ENCODE measurements at regions not wholly inside any gene's neighbourhood (a gene's known extent, or its start where the extent isn't known, plus 50 kb on each side); places are given as distances from the start of the nearest gene placed in this dataset.

- no peak overlapping the region for H2AFZ ChIP-seq
- no peak overlapping the region for H3K4me2 ChIP-seq
- no peaks in the 10 kb centered on the region for H4K20me1 ChIP-seq (ENCODE audit: insufficient read depth, poor library complexity, severe bottlenecking)
- H3K27me3 ChIP-seq, result no peaks in the 10 kb centered on the region
- H3K9me3 ChIP-seq (ENCODE audit: low read depth), result no peaks in the 10 kb centered on the region
- no peak overlapping the region for H3K4me3 ChIP-seq
- no peak for TF ChIP-seq EZH2 (IDR thresholded peaks at IDR 0.05; ENCODE audit: borderline replicate concordance)
- TF ChIP-seq EZH2phosphoT487 (IDR thresholded peaks at IDR 0.05; ENCODE audit: low read depth, severe bottlenecking, unreplicated experiment), result no peak
- no peak for TF ChIP-seq CTCF (IDR thresholded peaks at IDR 0.05; ENCODE audit: poor library complexity)
- no peaks in the 10 kb centered on the region for H3K36me3 ChIP-seq (replicated peaks; ENCODE audit: insufficient read depth, low read depth)
- H3K27ac ChIP-seq, result no peak overlapping the region
- 94% methylated on average over 1 of the region's 1 CpG for WGBS (ENCODE audit: low lambda C conversion rate, missing lambda C conversion rate)
- H3K9me2 ChIP-seq (replicated peaks; ENCODE audit: insufficient read depth), result no peaks in the 10 kb centered on the region
- no peak for DNase-seq (ENCODE audit: low spot score)
- no peaks in the 10 kb centered on the region for H3K4me1 ChIP-seq (ENCODE audit: insufficient read depth)
- no peaks in the 10 kb centered on the region for H3K79me2 ChIP-seq
Observed at GRCh38 chr1:195970209-195970608, 638.0 kb downstream of the KCNT2 start.

- Histone ChIP-seq H3K27me3 (no peaks in the 10 kb centered on the region), H3K27ac (no peak overlapping the region), H3K9me3 (ENCODE audit: low read depth) (no peaks in the 10 kb centered on the region), H3K4me1 (ENCODE audit: insufficient read depth) (no peaks in the 10 kb centered on the region), H3K9me2 (replicated peaks; ENCODE audit: insufficient read depth) (no peaks in the 10 kb centered on the region), H2AFZ (no peak overlapping the region), H3K4me2 (no peak overlapping the region), H3K79me2 (no peaks in the 10 kb centered on the region), H3K4me3 (no peak overlapping the region), H4K20me1 (ENCODE audit: insufficient read depth, poor library complexity, severe bottlenecking) (no peaks in the 10 kb centered on the region), H3K36me3 (replicated peaks; ENCODE audit: insufficient read depth, low read depth) (no peaks in the 10 kb centered on the region)
- TF ChIP-seq EZH2 (IDR thresholded peaks at IDR 0.05; ENCODE audit: borderline replicate concordance), result no peak
- TF ChIP-seq EZH2phosphoT487 (IDR thresholded peaks at IDR 0.05; ENCODE audit: low read depth, severe bottlenecking, unreplicated experiment), result no peak
- TF ChIP-seq CTCF (IDR thresholded peaks at IDR 0.05; ENCODE audit: poor library complexity), result no peak
- no peak for DNase-seq (ENCODE audit: low spot score)
- 91% methylated on average over 6 of the region's 6 CpGs for WGBS (ENCODE audit: low lambda C conversion rate, missing lambda C conversion rate)
Observed at GRCh38 chr1:195965475-195965874, 642.8 kb downstream of the KCNT2 start.

- Histone ChIP-seq H3K79me2 (no peaks in the 10 kb centered on the region), H4K20me1 (ENCODE audit: insufficient read depth, poor library complexity, severe bottlenecking) (no peaks in the 10 kb centered on the region), H3K9me2 (replicated peaks; ENCODE audit: insufficient read depth) (no peaks in the 10 kb centered on the region), H3K4me2 (no peak overlapping the region), H3K9me3 (ENCODE audit: low read depth) (no peaks in the 10 kb centered on the region), H2AFZ (no peak overlapping the region), H3K27ac (no peak overlapping the region), H3K4me1 (ENCODE audit: insufficient read depth) (no peaks in the 10 kb centered on the region), H3K27me3 (no peaks in the 10 kb centered on the region), H3K36me3 (replicated peaks; ENCODE audit: insufficient read depth, low read depth) (no peaks in the 10 kb centered on the region), H3K4me3 (no peak overlapping the region)
- TF ChIP-seq CTCF (IDR thresholded peaks at IDR 0.05; ENCODE audit: poor library complexity) (no peak), EZH2phosphoT487 (IDR thresholded peaks at IDR 0.05; ENCODE audit: low read depth, severe bottlenecking, unreplicated experiment) (no peak), EZH2 (IDR thresholded peaks at IDR 0.05; ENCODE audit: borderline replicate concordance) (no peak)
- 75% methylated on average over 3 of the region's 3 CpGs for WGBS (ENCODE audit: low lambda C conversion rate, missing lambda C conversion rate)
- no peak for DNase-seq (ENCODE audit: low spot score)
Observed at GRCh38 chr1:195965036-195965435, 643.2 kb downstream of the KCNT2 start.

- Histone ChIP-seq H3K79me2 (no peaks in the 10 kb centered on the region), H3K4me3 (no peak overlapping the region), H3K4me2 (no peak overlapping the region), H3K9me2 (replicated peaks; ENCODE audit: insufficient read depth) (no peaks in the 10 kb centered on the region), H3K27me3 (no peaks in the 10 kb centered on the region), H3K27ac (no peak overlapping the region), H3K9me3 (ENCODE audit: low read depth) (no peaks in the 10 kb centered on the region), H3K36me3 (replicated peaks; ENCODE audit: insufficient read depth, low read depth) (no peaks in the 10 kb centered on the region), H4K20me1 (ENCODE audit: insufficient read depth, poor library complexity, severe bottlenecking) (no peaks in the 10 kb centered on the region), H3K4me1 (ENCODE audit: insufficient read depth) (no peaks in the 10 kb centered on the region), H2AFZ (no peak overlapping the region)
- no peak for DNase-seq (ENCODE audit: low spot score)
- no peak for TF ChIP-seq EZH2phosphoT487 (IDR thresholded peaks at IDR 0.05; ENCODE audit: low read depth, severe bottlenecking, unreplicated experiment)
- TF ChIP-seq EZH2 (IDR thresholded peaks at IDR 0.05; ENCODE audit: borderline replicate concordance), result no peak
- TF ChIP-seq CTCF (IDR thresholded peaks at IDR 0.05; ENCODE audit: poor library complexity), result no peak
Observed at GRCh38 chr1:195964516-195964915, 643.7 kb downstream of the KCNT2 start.
